IMR-90 (cell line): ENCODE measurements at regions not wholly inside any gene's neighbourhood (a gene's known extent, or its start where the extent isn't known, plus 50 kb on each side); places are given as distances from the start of the nearest gene placed in this dataset.

ENCODE experiments used
- ATAC-seq: fragments of 200-7000 bp; cut with Tn5 transposase; 2 replicates; pipeline ENCODE4 v1.9.1; 2020; ENCODE audit warnings: low read depth, mild to moderate bottlenecking, moderate library complexity
- BruUV-seq: library from RNA; stranded (reverse); fragments of 400-500 nt; replicated peaks from 2 replicates; lab custom pipeline; 2021; lab: Mats Ljungman, UMichigan
- CTCF ChIA-PET: fragments of 300-600 bp; formaldehyde crosslinking; extraction: SDS; loops from one replicate; lab custom pipeline; 2021; ENCODE audit warnings: antibody characterized with exemption; lab: Yijun Ruan, JAX
- POLR2A ChIA-PET: fragments of 300-600 bp; sonication (Branson Sonifier 250); formaldehyde crosslinking; loops from one replicate; lab custom pipeline; 2022; ENCODE audit warnings: antibody characterized with exemption; ENCODE audit not compliant: unreplicated experiment; lab: Charles Lee
- DNase-seq: peaks from one replicate; pipeline ENCODE4 v3.0.0; 2013
- H2AFZ ChIP-seq: replicated peaks from 2 replicates; pipeline ENCODE3; 2013; ENCODE audit warnings: low read length, mild to moderate bottlenecking; ENCODE audit not compliant: poor library complexity
- H2AK5ac ChIP-seq: 2 replicates; pipeline ENCODE4 v1.6.1; 2013; ENCODE audit warnings: low read depth, low read length, inconsistent platforms
- H2AK9ac ChIP-seq: replicated peaks from 2 replicates; pipeline ENCODE3; 2013; ENCODE audit warnings: mild to moderate bottlenecking, low read depth, low read length, moderate library complexity; ENCODE audit not compliant: poor library complexity
- H2BK120ac ChIP-seq: 2 replicates; pipeline ENCODE4 v1.6.1; 2013; ENCODE audit warnings: low read depth, low read length, inconsistent platforms
- H2BK15ac ChIP-seq: 3 replicates; pipeline ENCODE4 v1.6.1; 2013; ENCODE audit warnings: low read depth, low read length, inconsistent platforms
- H2BK20ac ChIP-seq: 2 replicates; pipeline ENCODE4 v1.6.1; 2013; ENCODE audit warnings: low read depth, mild to moderate bottlenecking, inconsistent platforms, low read length, moderate library complexity
- H2BK5ac ChIP-seq: 2 replicates; pipeline ENCODE4 v1.6.1; 2013; ENCODE audit warnings: mild to moderate bottlenecking, low read depth, low read length, inconsistent platforms; ENCODE audit not compliant: poor library complexity, severe bottlenecking
- H3K14ac ChIP-seq: replicated peaks from 2 replicates; pipeline ENCODE4 v1.6.1; 2013; ENCODE audit warnings: low read depth, low read length, inconsistent platforms
- H3K18ac ChIP-seq: 2 replicates; pipeline ENCODE4 v1.6.1; 2013; ENCODE audit warnings: low read depth, low read length, control low read depth
- H3K23ac ChIP-seq: 2 replicates; pipeline ENCODE4 v1.6.1; 2013; ENCODE audit warnings: low read depth, low read length, inconsistent platforms
- H3K27ac ChIP-seq: 2 replicates; pipeline ENCODE4 v1.5.1; 2013; ENCODE audit warnings: mild to moderate bottlenecking, control low read depth, low read length; ENCODE audit not compliant: insufficient read depth
- H3K27me3 ChIP-seq: 2 replicates; pipeline ENCODE4 v1.6.1; 2013; ENCODE audit warnings: low read length; ENCODE audit not compliant: control insufficient read depth, insufficient read depth
- H3K36me3 ChIP-seq: 2 replicates; pipeline ENCODE4 v1.6.1; 2013; ENCODE audit warnings: low read length, mixed read lengths; ENCODE audit not compliant: control insufficient read depth, insufficient read depth
- H3K4ac ChIP-seq: 2 replicates; pipeline ENCODE4 v1.6.1; 2013; ENCODE audit warnings: low read depth, low read length, inconsistent platforms
- H3K4me1 ChIP-seq: 2 replicates; pipeline ENCODE4 v1.6.1; 2013; ENCODE audit warnings: low read length, mixed read lengths; ENCODE audit not compliant: control insufficient read depth, insufficient read depth
- H3K4me2 ChIP-seq: 2 replicates; pipeline ENCODE4 v1.6.1; 2013; ENCODE audit warnings: low read depth, mild to moderate bottlenecking, control low read depth, low read length, moderate library complexity
- H3K4me3 ChIP-seq: 2 replicates; pipeline ENCODE4 v1.5.1; 2013; ENCODE audit warnings: low read depth, mild to moderate bottlenecking, control low read depth, low read length, moderate library complexity; ENCODE audit not compliant: insufficient read depth
- H3K56ac ChIP-seq: 2 replicates; pipeline ENCODE4 v1.6.1; 2013; ENCODE audit warnings: low read length, inconsistent platforms; ENCODE audit not compliant: insufficient read depth; ENCODE audit errors: extremely low read depth
- H3K79me1 ChIP-seq, 2 experiments: 2 replicates each; pipeline ENCODE4 v1.6.1; 2013; ENCODE audit warnings: low read length in 2 of 2, inconsistent platforms in 1 of 2, low read depth in 1 of 2
- H3K9ac ChIP-seq: 2 replicates; pipeline ENCODE4 v1.6.1; 2013; ENCODE audit warnings: low read depth, low read length, control low read depth
- H3K9me1 ChIP-seq: 2 replicates; pipeline ENCODE4 v1.6.1; 2013; ENCODE audit warnings: low read length, inconsistent platforms; ENCODE audit not compliant: insufficient read depth
- H3K9me3 ChIP-seq: 2 replicates; pipeline ENCODE4 v1.6.1; 2013; ENCODE audit warnings: low read length; ENCODE audit not compliant: control insufficient read depth, insufficient read depth
- H4K20me1 ChIP-seq: 2 replicates; pipeline ENCODE4 v1.6.1; 2013; ENCODE audit warnings: low read length, inconsistent platforms; ENCODE audit not compliant: insufficient read depth
- H4K5ac ChIP-seq: 2 replicates; pipeline ENCODE4 v1.6.1; 2013; ENCODE audit warnings: mild to moderate bottlenecking, low read depth, low read length, control low read depth
- H4K8ac ChIP-seq, 2 experiments: 2 replicates each; pipeline ENCODE4 v1.6.1; 2013; ENCODE audit warnings: low read depth in 2 of 2, low read length in 2 of 2, control low read depth in 1 of 2, inconsistent platforms in 1 of 2
- H4K91ac ChIP-seq: 2 replicates; pipeline ENCODE4 v1.6.1; 2013; ENCODE audit warnings: low read depth, low read length, inconsistent platforms; ENCODE audit not compliant: insufficient read depth
- BHLHE40 ChIP-seq: fragments of 150-350 bp; IDR thresholded peaks from 2 replicates; pipeline ENCODE4 v1.6.1; 2016; ENCODE audit warnings: mild to moderate bottlenecking, low read depth, low read length
- CEBPB ChIP-seq: IDR thresholded peaks from 2 replicates; pipeline ENCODE4 v1.6.1; 2012; ENCODE audit warnings: low read depth, low read length, improper control_type of control experiment
- CHD1 ChIP-seq: IDR thresholded peaks from 2 replicates; pipeline ENCODE4 v1.6.1; 2012; ENCODE audit warnings: low read depth, low read length, improper control_type of control experiment
- ELK1 ChIP-seq: fragments of 150-350 bp; IDR thresholded peaks from 2 replicates; pipeline ENCODE4 v1.6.1; 2016; ENCODE audit warnings: low read depth, mild to moderate bottlenecking, low read length, moderate library complexity, borderline replicate concordance
- FOS ChIP-seq: fragments of 150-350 bp; IDR thresholded peaks from 2 replicates; pipeline ENCODE4 v1.6.1; 2016; ENCODE audit warnings: low read depth, low read length
- MAFK ChIP-seq: IDR thresholded peaks from 2 replicates; pipeline ENCODE4 v1.6.1; 2012; ENCODE audit warnings: low read depth, low read length, improper control_type of control experiment
- MAZ ChIP-seq: IDR thresholded peaks from 2 replicates; pipeline ENCODE4 v1.6.1; 2012; ENCODE audit warnings: low read depth, mild to moderate bottlenecking, low read length, improper control_type of control experiment, moderate library complexity, borderline replicate concordance
- MXI1 ChIP-seq: IDR thresholded peaks from 2 replicates; pipeline ENCODE4 v1.6.1; 2012; ENCODE audit warnings: low read depth, mild to moderate bottlenecking, low read length, moderate library complexity, borderline replicate concordance
- NFE2L2 ChIP-seq: fragments of 150-350 bp; IDR thresholded peaks from 2 replicates; pipeline ENCODE4 v1.6.1; 2016; ENCODE audit warnings: low read depth, mild to moderate bottlenecking, low read length
- POLR2A ChIP-seq: IDR thresholded peaks from 2 replicates; pipeline ENCODE4 v1.6.1; 2012; ENCODE audit warnings: mild to moderate bottlenecking, low read depth, low read length
- RAD21 ChIP-seq: IDR thresholded peaks from 2 replicates; pipeline ENCODE4 v1.6.1; 2012; ENCODE audit warnings: low read length, improper control_type of control experiment
- RFX5 ChIP-seq: IDR thresholded peaks from 2 replicates; pipeline ENCODE4 v1.8.0; 2012; ENCODE audit warnings: low read depth, mild to moderate bottlenecking, low read length, moderate library complexity
- SMC3 ChIP-seq: fragments of 150-350 bp; IDR thresholded peaks from 2 replicates; pipeline ENCODE4 v1.6.1; 2016; ENCODE audit warnings: low read depth, mild to moderate bottlenecking, antibody characterized with exemption, low read length, moderate library complexity
- USF2 ChIP-seq: fragments of 150-350 bp; IDR thresholded peaks from 2 replicates; pipeline ENCODE4 v1.6.1; 2017; ENCODE audit warnings: mild to moderate bottlenecking, antibody characterized with exemption, low read length, low read depth
- WGBS, 2 experiments: methylation state at CpG; one replicate each; pipeline versions ENCODE4 v1.1.5 to v1.1.7; 2013; ENCODE audit warnings: missing lambda C conversion rate in 2 of 2; ENCODE audit not compliant: insufficient read length in 1 of 2; ENCODE audit errors: extremely low coverage in 2 of 2; 5-methylcytosine and 5-hydroxymethylcytosine counted together
- dilution Hi-C: fragments of 300-500 bp; cut with HindIII; formaldehyde crosslinking; loops from one replicate; pipeline ENCODE4 v1.14.3; 2018; ENCODE audit warnings: low sequenced_read_pairs; ENCODE audit not compliant: unreplicated experiment
- in situ Hi-C: fragments of 300-500 bp; cut with MboI; formaldehyde crosslinking; loops from 3 replicates; pipeline ENCODE4 v1.14.3; 2019; ENCODE audit warnings: low sequenced_read_pairs, inconsistent platforms, mixed read lengths
- intact Hi-C: fragments of 100-400 bp; cut with micrococcal nuclease; formaldehyde crosslinking; loops from 2 replicates; pipeline ENCODE4 v1.10.0; 2022

GRCh38 chr1:220382994-220383393, 110.7 kb upstream of the RAB3GAP2 start:
- 20% methylated on average over 1 of the region's 4 CpGs; no CpG with 5 or more reads in 1 of the 2 experiments for WGBS, 2 experiments
- Histone ChIP-seq H2AK5ac (no peak overlapping the region), H2BK15ac (no peak overlapping the region), H3K56ac (no peak overlapping the region), H4K20me1 (no peaks in the 10 kb centered on the region), H3K9me3 (no peaks in the 10 kb centered on the region), H2BK120ac (no peak overlapping the region), H3K27ac (no peak overlapping the region), H2AFZ (no peak overlapping the region), H4K8ac (no peak overlapping the region), H3K4ac (no peak overlapping the region), H2BK20ac (no peak overlapping the region), H4K5ac (no peak overlapping the region), H3K4me1 (no peaks in the 10 kb centered on the region), H3K14ac (no peak overlapping the region), H3K27me3 (no peaks in the 10 kb centered on the region), H3K4me2 (no peak overlapping the region), H3K36me3 (no peaks in the 10 kb centered on the region), H3K9ac (no peak overlapping the region), H3K9me1 (no peaks in the 10 kb centered on the region), H2AK9ac (no peak overlapping the region), H3K4me3 (no peak overlapping the region), H3K18ac (no peak overlapping the region), H3K23ac (no peak overlapping the region), H3K79me1 (no peaks in the 10 kb centered on the region), H2BK5ac (no peak overlapping the region), H4K91ac (no peak overlapping the region)
- ATAC-seq: no peak
- no peak for DNase-seq
- no TSS peak for BruUV-seq
- dilution Hi-C loops: no loop called here
- TF ChIP-seq USF2: no peak
- TF ChIP-seq RAD21: no peak
- TF ChIP-seq MAFK: no peak
- no peak for TF ChIP-seq CEBPB
- TF ChIP-seq RFX5: no peak
- TF ChIP-seq BHLHE40: no peak
- TF ChIP-seq ELK1: no peak
- no peak for TF ChIP-seq POLR2A
- no peak for TF ChIP-seq FOS
- no peak for TF ChIP-seq MAZ
- TF ChIP-seq CHD1: no peak
- no peak for TF ChIP-seq NFE2L2
- no peak for TF ChIP-seq SMC3
- no peak for TF ChIP-seq MXI1
- POLR2A ChIA-PET: no interaction called here
- in situ Hi-C loops: no loop called here
- intact Hi-C loops: no loop called here
- CTCF ChIA-PET: no interaction called here
